HEK293 (cell line): ENCODE measurements at regions not wholly inside any gene's neighbourhood (a gene's known extent, or its start where the extent isn't known, plus 50 kb on each side); places are given as distances from the start of the nearest gene placed in this dataset.
"Not testable (repeated sequence)": the region's sequence is repeated elsewhere in the genome, so short reads cannot be mapped to it uniquely, and the experiment has no call there.

Experiments
- CTCF ChIA-PET: fragments of 350-600 bp; formaldehyde crosslinking; extraction: SDS; loops from one replicate; lab custom pipeline; 2021; ENCODE audit warnings: antibody characterized with exemption; lab: Yijun Ruan, JAX
- POLR2A ChIA-PET: fragments of 300-600 bp; formaldehyde crosslinking; extraction: SDS; loops from one replicate; lab custom pipeline; 2020; ENCODE audit warnings: antibody characterized with exemption, inconsistent platforms; lab: Yijun Ruan, JAX
- H3K27ac ChIP-seq: fragments of 200-500 bp; sonication (Bioruptor generic); 2 replicates; pipeline ENCODE4 v1.5.1; 2014; ENCODE audit warnings: low read depth, low read length, control low read depth, inconsistent platforms; ENCODE audit errors: extremely low read depth
- H3K36me3 ChIP-seq, 2 experiments: fragments of 200-500 bp in 1 of 2; sonication (Bioruptor generic) in 1 of 2; 1 replicate in 1 of 2; 2 replicates in 1 of 2; pipeline ENCODE4 v1.5.1; 2014 to 2017; ENCODE audit warnings: inconsistent platforms in 2 of 2, low read length in 2 of 2; ENCODE audit not compliant: control insufficient read depth in 2 of 2, insufficient read depth in 1 of 2
- H3K4me1 ChIP-seq: fragments of 200-500 bp; sonication (Bioruptor generic); 2 replicates; pipeline ENCODE4 v1.5.1; 2014; ENCODE audit warnings: mild to moderate bottlenecking, low read length, inconsistent platforms; ENCODE audit not compliant: control insufficient read depth, insufficient read depth
- H3K4me3 ChIP-seq: 2 replicates; pipeline ENCODE4 v1.5.1; 2011; ENCODE audit warnings: low read depth, mild to moderate bottlenecking, control low read depth, low read length, moderate library complexity
- H3K9me3 ChIP-seq: fragments of 200-500 bp; sonication (Bioruptor generic); 2 replicates; pipeline ENCODE4 v1.5.1; 2014; ENCODE audit warnings: low read depth, low read length, inconsistent platforms; ENCODE audit not compliant: control insufficient read depth, insufficient read depth
- REST ChIP-seq: fragments of 450-650 bp; formaldehyde crosslinking; IDR thresholded peaks from 2 replicates; pipeline ENCODE4 v1.5.1; 2016; ENCODE audit warnings: missing biosample characterization, missing genetic modification characterization
- SP2 ChIP-seq: fragments of 450-650 bp; formaldehyde crosslinking; IDR thresholded peaks from 2 replicates; pipeline ENCODE4 v1.5.1; 2016; ENCODE audit warnings: missing biosample characterization, missing genetic modification characterization
- ZBTB20 ChIP-seq: fragments of 450-650 bp; formaldehyde crosslinking; IDR thresholded peaks from 2 replicates; pipeline ENCODE4 v1.5.1; 2016; ENCODE audit warnings: missing biosample characterization, missing genetic modification characterization
- ZBTB49 ChIP-seq: fragments of 450-650 bp; formaldehyde crosslinking; IDR thresholded peaks from 2 replicates; pipeline ENCODE4 v1.5.1; 2016; ENCODE audit warnings: missing biosample characterization, missing genetic modification characterization, low read depth
- ZFHX2 ChIP-seq: fragments of 450-650 bp; formaldehyde crosslinking; conservative IDR thresholded peaks from 2 replicates; pipeline ENCODE4 v1.5.1; 2016; ENCODE audit warnings: missing biosample characterization, missing genetic modification characterization
- ZFP37 ChIP-seq: fragments of 450-650 bp; formaldehyde crosslinking; IDR thresholded peaks from 2 replicates; pipeline ENCODE4 v1.5.1; 2016; ENCODE audit warnings: missing biosample characterization, missing genetic modification characterization
- ZNF112 ChIP-seq: fragments of 450-650 bp; formaldehyde crosslinking; IDR thresholded peaks from 2 replicates; pipeline ENCODE4 v1.5.0; 2017; ENCODE audit warnings: missing biosample characterization, missing genetic modification characterization
- ZNF155 ChIP-seq: fragments of 450-650 bp; formaldehyde crosslinking; IDR thresholded peaks from 2 replicates; pipeline ENCODE4 v1.5.1; 2016; ENCODE audit warnings: missing biosample characterization, missing genetic modification characterization
- ZNF157 ChIP-seq: fragments of 450-650 bp; formaldehyde crosslinking; IDR thresholded peaks from 2 replicates; pipeline ENCODE4 v1.5.1; 2016; ENCODE audit warnings: missing biosample characterization, missing genetic modification characterization
- ZNF2 ChIP-seq: fragments of 450-650 bp; formaldehyde crosslinking; IDR thresholded peaks from 2 replicates; pipeline ENCODE4 v1.5.1; 2016; ENCODE audit warnings: missing biosample characterization, missing genetic modification characterization
- ZNF324 ChIP-seq: fragments of 450-650 bp; formaldehyde crosslinking; IDR thresholded peaks from 2 replicates; pipeline ENCODE4 v1.5.1; 2016; ENCODE audit warnings: missing biosample characterization, missing genetic modification characterization
- ZNF416 ChIP-seq: fragments of 450-650 bp; formaldehyde crosslinking; IDR thresholded peaks from 2 replicates; pipeline ENCODE4 v1.5.1; 2016; ENCODE audit warnings: missing biosample characterization, missing genetic modification characterization
- ZNF501 ChIP-seq: fragments of 450-650 bp; formaldehyde crosslinking; IDR thresholded peaks from 2 replicates; pipeline ENCODE4 v1.5.1; 2016; ENCODE audit warnings: missing biosample characterization, missing genetic modification characterization
- ZNF580 ChIP-seq: fragments of 450-650 bp; formaldehyde crosslinking; IDR thresholded peaks from 2 replicates; pipeline ENCODE4 v1.5.1; 2016; ENCODE audit warnings: missing biosample characterization, missing genetic modification characterization
- ZNF585B ChIP-seq: fragments of 450-650 bp; formaldehyde crosslinking; IDR thresholded peaks from 2 replicates; pipeline ENCODE4 v1.5.1; 2016; ENCODE audit warnings: missing biosample characterization, missing genetic modification characterization
- ZNF610 ChIP-seq: fragments of 450-650 bp; formaldehyde crosslinking; IDR thresholded peaks from 2 replicates; pipeline ENCODE4 v1.5.1; 2016; ENCODE audit warnings: missing biosample characterization, missing genetic modification characterization, borderline replicate concordance
- ZNF791 ChIP-seq: fragments of 450-650 bp; formaldehyde crosslinking; IDR thresholded peaks from 2 replicates; pipeline ENCODE4 v1.5.1; 2016; ENCODE audit warnings: missing biosample characterization, missing genetic modification characterization
- ZSCAN23 ChIP-seq: fragments of 450-650 bp; formaldehyde crosslinking; IDR thresholded peaks from 2 replicates; pipeline ENCODE4 v1.5.1; 2016; ENCODE audit warnings: missing biosample characterization, missing genetic modification characterization
- ZSCAN30 ChIP-seq: fragments of 450-650 bp; IDR thresholded peaks from 2 replicates; pipeline ENCODE4 v1.5.1; 2018; ENCODE audit warnings: missing biosample characterization, mild to moderate bottlenecking, missing genetic modification characterization, moderate library complexity
- TF ChIP-seq, protein P1 (sequence below): fragments of 450-650 bp; formaldehyde crosslinking; IDR thresholded peaks from 2 replicates; pipeline ENCODE4 v1.5.1; 2017; ENCODE audit warnings: missing biosample characterization, missing genetic modification characterization

- Histone ChIP-seq H3K27ac (no peak overlapping the region), H3K36me3 (no peaks in the 10 kb centered on the region), H3K9me3 (no peaks in the 10 kb centered on the region), H3K4me3 (no peak overlapping the region), H3K4me1 (peaks cover 3% of the 10 kb centered on the region; the same call in 1 of the 2 replicates)
- POLR2A ChIA-PET: no interaction called here
- no peak for TF ChIP-seq ZNF155 (tag by site-specific recombination)
- TF ChIP-seq ZSCAN30 (tag by site-specific recombination): 0 out of 2 replicates have a peak, but pooled peaks have one; percentile 17
- TF ChIP-seq, protein P1, sequence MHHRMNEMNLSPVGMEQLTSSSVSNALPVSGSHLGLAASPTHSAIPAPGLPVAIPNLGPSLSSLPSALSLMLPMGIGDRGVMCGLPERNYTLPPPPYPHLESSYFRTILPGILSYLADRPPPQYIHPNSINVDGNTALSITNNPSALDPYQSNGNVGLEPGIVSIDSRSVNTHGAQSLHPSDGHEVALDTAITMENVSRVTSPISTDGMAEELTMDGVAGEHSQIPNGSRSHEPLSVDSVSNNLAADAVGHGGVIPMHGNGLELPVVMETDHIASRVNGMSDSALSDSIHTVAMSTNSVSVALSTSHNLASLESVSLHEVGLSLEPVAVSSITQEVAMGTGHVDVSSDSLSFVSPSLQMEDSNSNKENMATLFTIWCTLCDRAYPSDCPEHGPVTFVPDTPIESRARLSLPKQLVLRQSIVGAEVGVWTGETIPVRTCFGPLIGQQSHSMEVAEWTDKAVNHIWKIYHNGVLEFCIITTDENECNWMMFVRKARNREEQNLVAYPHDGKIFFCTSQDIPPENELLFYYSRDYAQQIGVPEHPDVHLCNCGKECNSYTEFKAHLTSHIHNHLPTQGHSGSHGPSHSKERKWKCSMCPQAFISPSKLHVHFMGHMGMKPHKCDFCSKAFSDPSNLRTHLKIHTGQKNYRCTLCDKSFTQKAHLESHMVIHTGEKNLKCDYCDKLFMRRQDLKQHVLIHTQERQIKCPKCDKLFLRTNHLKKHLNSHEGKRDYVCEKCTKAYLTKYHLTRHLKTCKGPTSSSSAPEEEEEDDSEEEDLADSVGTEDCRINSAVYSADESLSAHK (tag by site-specific recombination): peak; percentile 47; the same call in 1 of the 2 replicates
- CTCF ChIA-PET: interaction anchor here (0.7 kb wide), 1 partner anchor 212 kb away, joined by 3 read pairs; no protein-coding TSS in a partner anchor
Measured at GRCh38 chr16:49961089-49961488, 63.9 kb upstream of the CNEP1R1 start.

DNA sequence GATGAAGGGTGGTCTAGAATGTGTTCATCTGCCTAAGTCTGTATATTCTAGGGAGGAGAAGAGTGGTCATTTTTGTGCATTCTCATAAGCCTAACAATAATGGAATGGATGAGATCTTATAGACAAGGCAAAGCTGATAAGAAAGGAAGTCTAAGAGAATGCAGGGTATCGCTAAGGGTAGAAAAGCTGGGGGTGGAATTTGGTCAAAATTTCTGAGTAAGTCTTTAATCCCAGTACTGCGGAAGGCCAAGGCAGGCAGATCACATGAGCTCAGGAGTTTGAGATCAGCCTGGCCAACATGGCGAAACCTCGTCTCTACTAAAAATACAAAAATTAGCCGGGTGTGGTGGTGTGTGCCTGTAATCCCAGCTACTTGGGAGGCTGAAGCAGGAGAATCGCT, 62.5 kb upstream of the CNEP1R1 start:
- not testable (repeated sequence) for H3K36me3 ChIP-seq, H3K9me3 ChIP-seq, H3K4me1 ChIP-seq, H3K27ac ChIP-seq, H3K4me3 ChIP-seq
- ChIA-PET CTCF (interaction anchor here (0.6 to 1.0 kb wide), 4 partner anchors 12 to 622 kb away, joined by 3 read pairs; partner anchors contain the start of gene CNEP1R1), POLR2A (interaction anchor here (0.6 kb wide), 1 partner anchor 96 kb away, joined by 3 read pairs; no protein-coding TSS in a partner anchor)

DNA sequence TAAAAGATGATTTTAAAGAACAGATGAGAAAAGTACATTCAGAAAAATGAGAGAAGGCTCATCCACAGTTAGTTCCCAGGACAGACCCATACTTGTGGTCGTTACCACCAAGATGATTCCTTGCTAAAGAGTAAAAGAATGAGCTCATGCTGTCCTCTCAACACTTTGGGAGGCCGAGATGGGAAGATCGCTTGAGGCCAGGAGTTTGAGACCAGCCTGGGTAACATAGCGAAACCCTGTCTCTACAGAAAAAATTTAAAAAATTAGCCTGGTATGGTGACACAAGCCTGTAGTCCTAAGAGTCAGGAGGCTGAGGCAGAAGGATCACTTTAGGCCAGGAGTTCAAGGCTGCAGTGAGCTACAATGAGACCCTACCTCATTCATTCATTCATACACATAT, 60.7 kb upstream of the CNEP1R1 start:
- no peak for TF ChIP-seq ZNF112 (tag by site-specific recombination)
- no peak for TF ChIP-seq SP2
- no peak for TF ChIP-seq ZNF501 (tag by site-specific recombination)
- Histone ChIP-seq H3K36me3 (no peaks in the 10 kb centered on the region), H3K4me1 (no peaks in the 10 kb centered on the region; the same call in 1 of the 2 replicates), H3K9me3 (no peaks in the 10 kb centered on the region), H3K4me3 (no peak overlapping the region), H3K27ac (no peak overlapping the region)
- ChIA-PET POLR2A (interaction anchor here (0.6 kb wide), 1 partner anchor 71 kb away, joined by 9 read pairs; no protein-coding TSS in a partner anchor), CTCF (interaction anchor here (0.6 kb wide), 1 partner anchor 9 kb away, joined by 3 read pairs; no protein-coding TSS in a partner anchor)

DNA sequence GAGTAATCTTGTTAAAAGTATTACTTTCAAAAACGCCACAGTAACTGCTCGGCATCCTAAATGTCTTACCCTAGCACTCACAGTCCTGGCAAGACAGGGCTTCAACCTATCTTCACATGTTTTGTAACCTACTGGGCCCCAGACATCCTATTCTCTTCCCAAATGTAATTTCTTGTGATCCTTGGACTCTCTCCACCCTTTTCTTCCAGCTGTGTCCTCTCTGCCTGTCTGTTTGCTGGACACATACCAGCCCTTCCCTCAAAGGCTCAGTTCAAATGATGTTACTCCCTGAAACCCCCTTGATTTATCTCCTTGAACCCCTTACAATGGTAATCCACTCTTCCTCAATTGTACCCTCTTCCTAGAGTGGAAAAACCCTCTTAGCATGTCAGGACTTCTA, 60.1 kb upstream of the CNEP1R1 start:
- TF ChIP-seq ZNF501 (tag by site-specific recombination) (no peak), ZBTB49 (tag by site-specific recombination) (no peak), ZSCAN30 (tag by site-specific recombination) (no peak), ZBTB20 (tag by site-specific recombination) (no peak), ZNF791 (tag by site-specific recombination) (no peak), ZNF416 (tag by site-specific recombination) (no peak), ZNF2 (tag by site-specific recombination) (no peak), ZNF580 (tag by site-specific recombination) (no peak), ZNF157 (no peak), ZSCAN23 (no peak), ZFP37 (tag by site-specific recombination) (no peak), ZNF610 (tag by site-specific recombination) (no peak), ZNF324 (tag by site-specific recombination) (no peak), REST (tag by site-specific recombination) (no peak), ZFHX2 (tag by site-specific recombination) (no peak), ZNF585B (tag by site-specific recombination) (no peak)
- no peaks in the 10 kb centered on the region for H3K36me3 ChIP-seq
- no peaks in the 10 kb centered on the region; the same call in 1 of the 2 replicates for H3K4me1 ChIP-seq
- H3K27ac ChIP-seq: no peak overlapping the region
- no peak overlapping the region for H3K4me3 ChIP-seq
- POLR2A ChIA-PET: no interaction called here
- CTCF ChIA-PET: interaction anchor here (0.6 kb wide), 1 partner anchor 841 kb away, joined by 3 read pairs; no protein-coding TSS in a partner anchor
- H3K9me3 ChIP-seq: no peaks in the 10 kb centered on the region
